HUES48 (cell line): ENCODE measurements at regions not wholly inside any gene's neighbourhood (a gene's known extent, or its start where the extent isn't known, plus 50 kb on each side); places are given as distances from the start of the nearest gene placed in this dataset.
"Not testable (repeated sequence)": the region's sequence is repeated elsewhere in the genome, so short reads cannot be mapped to it uniquely, and the experiment has no call there.

ENCODE experiments used
- H3K27ac ChIP-seq: one replicate; pipeline ENCODE4 v1.7.0; 2013; ENCODE audit warnings: low read depth, low read length, inconsistent platforms
- H3K27me3 ChIP-seq: 2 replicates; pipeline ENCODE4 v1.6.1; 2013; ENCODE audit warnings: mild to moderate bottlenecking, low read length; ENCODE audit not compliant: control insufficient read depth, insufficient read depth
- H3K36me3 ChIP-seq: 2 replicates; pipeline ENCODE4 v1.6.1; 2013; ENCODE audit warnings: low read length; ENCODE audit not compliant: control insufficient read depth, insufficient read depth
- H3K4me1 ChIP-seq: 2 replicates; pipeline ENCODE4 v1.6.1; 2013; ENCODE audit warnings: mild to moderate bottlenecking, low read length; ENCODE audit not compliant: control insufficient read depth, insufficient read depth
- H3K4me3 ChIP-seq: 2 replicates; pipeline ENCODE4 v1.5.1; 2013; ENCODE audit warnings: mild to moderate bottlenecking, low read depth, low read length
- H3K9ac ChIP-seq: 2 replicates; pipeline ENCODE4 v1.6.1; 2013; ENCODE audit warnings: mild to moderate bottlenecking, low read depth, low read length, moderate library complexity
- H3K9me3 ChIP-seq: 2 replicates; pipeline ENCODE4 v1.6.1; 2013; ENCODE audit warnings: low read length; ENCODE audit not compliant: control insufficient read depth, insufficient read depth

DNA sequence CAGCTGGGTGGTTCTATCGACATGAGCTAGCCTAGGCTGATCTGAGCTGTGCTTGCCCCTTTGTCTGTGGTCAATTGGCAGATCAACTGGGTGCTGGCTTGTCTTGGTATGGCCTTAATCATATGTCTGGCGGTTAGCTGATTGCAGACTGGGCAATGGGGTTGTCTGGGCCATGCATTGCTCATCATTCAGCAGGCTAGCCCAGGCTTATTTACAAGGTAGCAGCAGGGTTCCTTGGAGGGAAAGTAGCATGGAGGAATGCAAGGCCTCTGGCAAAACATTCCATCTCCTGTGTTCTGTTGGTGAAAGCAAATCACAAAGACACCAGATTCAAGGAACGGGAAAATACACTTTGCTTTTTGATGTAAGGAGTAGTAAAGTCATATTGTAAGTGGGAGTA is 84.0 kb upstream of the IVNS1ABP start:
- peak overlapping the region; percentile 67 for H3K27ac ChIP-seq
- H3K9me3 ChIP-seq: no peaks in the 10 kb centered on the region
- no peaks in the 10 kb centered on the region for H3K27me3 ChIP-seq
- H3K4me1 ChIP-seq: peaks cover 18% of the 10 kb centered on the region
- no peaks in the 10 kb centered on the region for H3K36me3 ChIP-seq
- peak overlapping the region; percentile 41; the same call in 1 of the 2 replicates for H3K9ac ChIP-seq
- no peak overlapping the region; the same call in 1 of the 2 replicates for H3K4me3 ChIP-seq

DNA sequence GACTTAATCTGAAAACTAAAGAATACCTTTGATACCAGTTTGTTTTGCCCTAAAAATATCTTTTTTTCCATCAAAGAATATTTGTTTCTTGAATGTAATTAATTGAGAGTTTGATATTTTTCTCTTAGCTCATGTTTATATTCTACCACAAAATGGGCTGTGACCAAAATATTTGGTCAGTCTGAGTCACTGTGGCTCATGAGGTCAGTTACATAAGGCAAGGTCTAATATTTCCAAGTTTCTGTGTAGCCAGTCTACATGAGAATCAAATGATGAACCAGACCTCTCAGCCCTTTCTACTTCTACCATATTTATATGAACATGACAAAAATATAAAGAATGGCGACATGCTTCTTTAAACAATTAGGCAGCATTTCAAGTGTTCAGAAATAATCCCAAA is 83.0 kb upstream of the IVNS1ABP start:
- Histone ChIP-seq H3K36me3 (no peaks in the 10 kb centered on the region), H3K4me3 (no peak overlapping the region), H3K27ac (no peak overlapping the region), H3K27me3 (no peaks in the 10 kb centered on the region), H3K9me3 (no peaks in the 10 kb centered on the region), H3K4me1 (peaks cover 18% of the 10 kb centered on the region), H3K9ac (no peak overlapping the region)

DNA sequence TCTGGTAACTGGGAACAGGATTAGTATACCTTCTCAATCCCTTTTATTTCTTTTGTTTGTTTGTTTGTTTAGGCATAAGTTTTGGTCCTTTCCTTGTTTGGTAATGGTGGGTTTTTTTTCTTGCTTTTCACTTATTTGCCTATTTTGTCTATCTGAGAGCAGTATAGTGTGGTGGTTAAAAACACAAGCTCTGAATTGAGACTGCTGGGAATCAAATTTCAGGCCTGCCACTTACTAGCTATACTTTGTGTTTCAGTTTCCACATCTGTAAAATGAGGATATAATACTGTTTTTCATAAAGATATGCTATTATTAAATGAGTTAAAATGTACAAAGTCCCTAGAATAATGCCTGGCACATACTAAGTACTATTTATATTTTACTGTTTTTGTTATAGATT is 81.6 kb upstream of the IVNS1ABP start:
- Histone ChIP-seq H3K9me3 (no peaks in the 10 kb centered on the region), H3K27me3 (no peaks in the 10 kb centered on the region), H3K9ac (no peak overlapping the region), H3K27ac (no peak overlapping the region), H3K4me1 (peaks cover 18% of the 10 kb centered on the region), H3K4me3 (no peak overlapping the region), H3K36me3 (no peaks in the 10 kb centered on the region)

DNA sequence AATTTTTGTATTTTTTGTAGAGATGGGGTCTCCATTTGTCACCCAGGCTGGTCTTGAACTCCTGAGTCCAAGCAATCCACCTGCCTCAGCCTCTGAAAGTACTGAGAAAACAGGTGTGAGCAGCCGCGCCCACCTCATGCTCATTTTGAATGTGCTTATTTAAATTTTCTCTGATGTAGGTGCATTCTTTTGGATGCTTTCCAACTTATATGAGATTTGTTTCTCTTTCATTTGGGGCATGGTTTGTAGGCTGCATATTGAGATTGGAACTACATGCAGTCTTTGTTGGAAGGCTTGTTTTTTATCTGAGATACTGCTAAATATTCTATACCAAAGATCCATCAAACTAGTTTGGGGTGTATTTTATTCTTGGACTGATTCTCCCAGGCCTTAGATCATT is 81.0 kb upstream of the IVNS1ABP start:
- H3K9ac ChIP-seq: no peak overlapping the region
- H3K4me1 ChIP-seq: peaks cover 18% of the 10 kb centered on the region
- no peak overlapping the region for H3K4me3 ChIP-seq
- no peaks in the 10 kb centered on the region for H3K27me3 ChIP-seq
- no peaks in the 10 kb centered on the region for H3K36me3 ChIP-seq
- H3K27ac ChIP-seq: no peak overlapping the region
- no peaks in the 10 kb centered on the region for H3K9me3 ChIP-seq

DNA sequence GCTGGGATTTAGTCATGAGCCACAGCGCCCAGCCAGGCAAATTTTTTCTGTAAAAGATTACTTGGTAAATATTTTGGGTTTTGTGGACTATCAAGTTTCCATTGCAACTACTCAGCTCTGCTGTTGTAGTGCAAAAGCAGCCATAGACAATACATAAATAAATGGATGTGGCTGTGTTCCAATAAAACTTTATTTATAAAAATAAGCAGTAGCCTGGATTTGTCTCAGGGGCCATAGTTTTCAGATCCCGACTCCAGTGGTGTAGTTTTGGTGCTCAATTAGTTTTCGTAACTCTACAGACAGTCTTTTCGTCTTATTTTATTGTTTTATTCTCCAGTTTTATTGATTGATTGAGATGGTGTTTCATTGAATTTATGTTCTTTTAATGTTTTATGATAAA is 80.1 kb upstream of the IVNS1ABP start:
- H3K36me3 ChIP-seq: no peaks in the 10 kb centered on the region

DNA sequence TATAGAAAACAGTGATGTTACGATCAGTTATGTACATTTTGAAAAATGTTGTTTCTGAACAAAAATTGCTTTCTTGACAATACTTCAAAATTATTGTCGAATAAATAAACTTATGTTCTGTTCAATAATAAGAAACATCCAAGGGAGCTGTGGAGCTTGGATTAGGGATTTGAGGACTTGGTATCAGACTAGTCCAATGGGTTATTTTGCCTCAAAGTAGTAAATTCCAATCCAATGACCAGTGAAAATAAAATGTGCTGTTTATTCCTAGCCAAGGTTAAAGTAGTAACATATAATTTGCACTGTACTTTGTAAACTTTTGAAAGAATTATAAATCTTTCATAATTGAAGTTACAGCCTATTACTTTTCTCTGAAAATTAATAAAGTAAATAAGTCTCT is 79.1 kb upstream of the IVNS1ABP start:
- no peak overlapping the region for H3K9ac ChIP-seq
- no peak overlapping the region for H3K4me3 ChIP-seq
- H3K27ac ChIP-seq: no peak overlapping the region
- peaks cover 11% of the 10 kb centered on the region for H3K4me1 ChIP-seq
- H3K27me3 ChIP-seq: no peaks in the 10 kb centered on the region
- no peaks in the 10 kb centered on the region for H3K36me3 ChIP-seq
- no peaks in the 10 kb centered on the region for H3K9me3 ChIP-seq

More for the DNA sequence above, 80.1 kb upstream of the IVNS1ABP start:
- H3K4me3 ChIP-seq: no peak overlapping the region
- H3K27me3 ChIP-seq: no peaks in the 10 kb centered on the region
- no peak overlapping the region for H3K27ac ChIP-seq
- H3K9ac ChIP-seq: no peak overlapping the region
- H3K9me3 ChIP-seq: no peaks in the 10 kb centered on the region
- H3K4me1 ChIP-seq: peaks cover 18% of the 10 kb centered on the region

DNA sequence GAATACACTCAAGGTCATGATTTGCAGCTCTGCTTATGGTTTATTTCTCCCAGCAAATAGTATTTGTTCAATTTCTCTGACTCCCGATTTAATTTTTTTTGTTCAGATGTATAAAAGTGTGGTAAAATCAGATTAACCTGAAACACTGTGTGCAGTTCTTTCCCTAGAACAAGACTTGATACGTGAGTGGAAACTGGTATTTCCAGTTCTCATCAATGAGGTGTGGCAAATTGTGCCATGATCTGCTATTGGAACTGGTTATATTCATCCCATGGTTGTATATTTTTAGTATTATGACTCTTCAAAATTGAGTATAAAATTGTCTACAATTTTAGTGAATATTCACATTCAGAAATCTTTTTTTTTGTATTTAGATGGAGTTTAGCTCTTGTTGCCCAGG is 76.8 kb upstream of the IVNS1ABP start:
- H3K4me3 ChIP-seq: no peak overlapping the region

DNA sequence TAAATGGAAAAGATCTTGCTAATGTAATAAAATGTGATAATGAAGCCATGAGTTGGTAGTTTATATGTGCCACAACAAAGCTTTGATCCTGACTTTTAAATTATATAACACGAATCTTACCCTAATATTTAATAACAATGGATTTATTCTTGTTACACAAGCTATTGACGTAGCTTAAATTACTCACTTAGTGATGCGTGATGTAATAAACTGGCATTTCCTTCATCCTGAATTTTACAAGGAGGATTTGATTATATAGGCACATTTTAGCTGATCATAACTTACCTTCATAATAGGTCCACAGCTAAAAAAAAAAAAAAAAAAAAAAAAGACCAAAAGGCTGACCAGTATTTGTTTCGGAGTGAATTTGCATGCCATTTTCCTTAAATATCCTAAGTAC is 76.2 kb upstream of the IVNS1ABP start:
- Histone ChIP-seq H3K9me3 (no peaks in the 10 kb centered on the region), H3K27ac (no peak overlapping the region), H3K4me1 (no peaks in the 10 kb centered on the region), H3K4me3 (no peak overlapping the region), H3K27me3 (no peaks in the 10 kb centered on the region), H3K9ac (no peak overlapping the region), H3K36me3 (no peaks in the 10 kb centered on the region)

More for the DNA sequence above, 76.8 kb upstream of the IVNS1ABP start:
- Histone ChIP-seq H3K4me1 (no peaks in the 10 kb centered on the region), H3K27ac (no peak overlapping the region), H3K9me3 (no peaks in the 10 kb centered on the region), H3K9ac (no peak overlapping the region), H3K36me3 (no peaks in the 10 kb centered on the region), H3K27me3 (no peaks in the 10 kb centered on the region)

DNA sequence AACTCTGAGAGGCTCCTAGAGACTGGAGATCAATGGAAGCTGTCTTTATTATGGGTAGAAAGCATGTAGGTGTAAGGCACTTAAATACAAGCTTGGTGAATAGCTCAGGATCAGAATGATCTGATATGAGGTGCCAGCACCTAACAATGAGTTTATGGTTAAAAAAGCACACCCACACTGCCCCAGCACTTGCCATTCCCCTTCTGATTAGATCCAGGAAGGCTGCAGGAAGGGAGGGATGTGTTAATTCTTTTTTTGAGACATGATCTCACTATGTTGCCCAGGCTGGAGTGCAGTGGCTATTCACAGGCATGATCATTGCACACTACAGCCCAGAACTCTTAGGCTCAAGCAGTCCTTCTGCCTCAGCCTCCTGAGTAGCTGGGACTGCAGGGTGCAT is 71.8 kb upstream of the IVNS1ABP start:
- Histone ChIP-seq H3K4me1 (no peaks in the 10 kb centered on the region), H3K9me3 (peaks cover 9% of the 10 kb centered on the region), H3K9ac (no peak overlapping the region), H3K4me3 (no peak overlapping the region), H3K27me3 (no peaks in the 10 kb centered on the region), H3K36me3 (no peaks in the 10 kb centered on the region), H3K27ac (no peak overlapping the region)

DNA sequence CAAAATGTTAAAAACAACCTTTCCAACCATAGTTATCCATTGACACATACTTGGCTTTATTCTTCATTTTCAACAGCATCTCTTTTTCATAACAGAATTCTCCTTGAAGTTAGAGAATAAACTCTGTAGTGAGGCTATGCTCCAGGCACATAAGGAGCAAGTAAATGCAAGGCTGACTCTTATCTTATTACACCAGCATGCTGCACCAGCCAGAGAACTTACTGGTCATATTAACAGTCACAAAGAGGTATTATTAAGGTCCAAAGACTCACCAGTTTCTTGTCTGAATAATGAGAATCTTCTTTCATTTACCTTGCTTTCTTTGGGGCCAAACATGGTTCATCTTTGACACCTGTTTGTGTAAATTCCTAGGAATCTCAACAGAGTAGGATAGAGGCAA is 71.3 kb upstream of the IVNS1ABP start:
- no peaks in the 10 kb centered on the region for H3K27me3 ChIP-seq
- H3K9ac ChIP-seq: no peak overlapping the region
- no peak overlapping the region for H3K27ac ChIP-seq
- no peaks in the 10 kb centered on the region for H3K36me3 ChIP-seq
- H3K9me3 ChIP-seq: peaks cover 9% of the 10 kb centered on the region
- no peak overlapping the region for H3K4me3 ChIP-seq
- no peaks in the 10 kb centered on the region for H3K4me1 ChIP-seq

DNA sequence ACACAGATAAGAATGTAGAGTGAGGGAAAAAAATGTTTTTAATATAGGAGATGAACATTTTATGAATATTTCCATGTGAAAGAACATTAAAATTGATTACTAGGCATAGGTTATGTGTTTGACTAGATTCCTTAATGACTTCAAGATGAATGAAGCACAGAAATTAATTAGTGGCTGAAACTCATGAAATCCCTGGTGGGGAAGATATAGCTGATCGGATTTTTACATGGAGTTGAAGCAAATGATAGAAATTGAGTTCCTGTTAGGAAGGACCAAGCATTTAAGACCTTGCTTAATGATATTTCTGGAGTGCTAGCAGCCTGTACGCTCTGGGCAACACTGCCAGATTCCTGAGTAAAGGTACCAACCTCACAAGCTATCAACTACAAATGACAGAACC is 68.9 kb upstream of the IVNS1ABP start:
- Histone ChIP-seq H3K9me3 (peaks cover 9% of the 10 kb centered on the region), H3K4me3 (no peak overlapping the region), H3K36me3 (no peaks in the 10 kb centered on the region), H3K27me3 (no peaks in the 10 kb centered on the region), H3K9ac (no peak overlapping the region), H3K4me1 (no peaks in the 10 kb centered on the region), H3K27ac (no peak overlapping the region)

DNA sequence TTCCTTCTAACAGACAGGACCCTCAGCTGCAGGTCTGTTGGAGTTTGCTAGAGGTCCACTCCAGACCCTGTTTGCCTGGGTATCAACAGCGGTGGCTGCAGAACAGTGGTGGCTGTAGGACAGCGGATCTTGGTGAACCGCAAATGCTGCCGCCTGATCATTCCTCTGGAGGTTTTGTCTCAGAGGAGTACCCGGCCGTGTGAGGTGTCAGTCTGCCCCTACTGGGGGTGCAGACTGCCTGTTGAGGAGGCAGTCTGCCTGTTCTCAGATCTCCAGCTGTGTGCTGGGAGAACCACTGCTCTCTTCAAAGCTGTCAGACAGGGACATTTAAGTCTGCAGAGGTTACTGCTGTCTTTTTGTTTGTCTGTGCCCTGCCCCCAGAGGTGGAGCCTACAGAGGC is 66.8 kb upstream of the IVNS1ABP start:
- not testable (repeated sequence) for H3K4me1 ChIP-seq

More for the DNA sequence above, 66.8 kb upstream of the IVNS1ABP start:
- not testable (repeated sequence) for H3K36me3 ChIP-seq, H3K9ac ChIP-seq, H3K27me3 ChIP-seq, H3K4me3 ChIP-seq, H3K27ac ChIP-seq, H3K9me3 ChIP-seq
